ENCODE measurements at regions not wholly inside any gene's neighbourhood (a gene's known extent, or its start where the extent isn't known, plus 50 kb on each side); places are given as distances from the start of the nearest gene placed in this dataset.

DNA sequence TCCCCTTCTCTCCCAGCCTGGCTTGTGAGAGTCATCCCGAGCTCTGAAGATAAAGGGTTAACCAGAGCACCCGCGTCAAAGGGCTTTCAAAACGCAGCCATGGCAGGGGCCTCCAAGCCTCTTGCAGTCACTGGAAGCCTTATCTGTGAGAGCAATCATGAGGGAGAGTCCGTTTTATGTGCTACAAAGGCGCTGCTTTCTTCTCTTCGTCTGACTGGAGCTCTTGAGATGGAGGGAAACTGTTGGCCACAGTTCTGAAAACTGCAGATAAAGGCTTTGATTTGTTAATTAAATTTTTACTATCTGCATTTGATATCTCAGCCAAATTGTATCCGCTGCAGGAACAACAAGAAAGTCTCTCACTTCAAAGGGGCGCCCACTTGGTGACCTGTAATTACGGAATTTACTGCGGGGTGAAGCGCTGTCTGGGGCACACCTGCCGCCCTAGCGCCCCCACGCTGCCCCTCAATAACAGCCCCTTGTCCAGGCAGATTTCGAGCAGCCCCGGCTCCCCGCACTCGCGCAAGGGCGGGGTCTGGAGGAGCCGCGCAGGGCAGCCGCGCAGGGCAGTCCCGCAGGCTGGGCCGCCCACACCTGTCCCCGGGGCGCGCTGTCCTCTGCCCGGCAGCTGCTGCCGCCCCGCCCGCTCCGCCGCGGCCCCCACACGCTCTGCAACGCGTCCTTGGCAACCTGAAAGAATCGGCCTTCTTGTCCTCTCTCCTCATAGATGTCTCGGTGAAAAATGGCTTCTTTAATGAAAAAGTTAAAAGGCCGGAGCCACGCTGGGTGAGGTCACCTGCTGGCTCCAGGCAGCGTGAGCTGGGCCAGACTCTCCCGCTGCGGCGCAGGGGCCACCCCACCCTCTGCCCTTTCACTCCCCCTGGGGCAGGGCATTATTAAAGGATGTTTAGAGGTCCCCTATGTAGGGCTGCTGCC is 217.9 kb downstream of the VAPA start:
- no peak overlapping the region for H3K27ac ChIP-seq (ENCODE audit: low read length)
- H3K9me3 ChIP-seq (ENCODE audit: low read length): no peaks in the 10 kb centered on the region
- H2AFZ ChIP-seq (ENCODE audit: low read depth, low read length): no peak overlapping the region
- no peaks in the 10 kb centered on the region for H3K79me2 ChIP-seq (replicated peaks; ENCODE audit: insufficient read depth, low read length)
- no peaks in the 10 kb centered on the region for H4K20me1 ChIP-seq (ENCODE audit: insufficient read depth)
- peak overlapping the region; percentile 10 for H3K9ac ChIP-seq (ENCODE audit: low read length)
- H3K36me3 ChIP-seq (ENCODE audit: insufficient read depth, low read length): no peaks in the 10 kb centered on the region
- no peaks in the 10 kb centered on the region for H3K9me2 ChIP-seq (ENCODE audit: insufficient read depth, low read length)
- H3K27me3 ChIP-seq (ENCODE audit: insufficient read depth, low read depth, low read length): peaks cover 16% of the 10 kb centered on the region
- H3K4me2 ChIP-seq (ENCODE audit: low read length): no peak overlapping the region
- TF ChIP-seq POLR2AphosphoS5 (IDR thresholded peaks at IDR 0.05) (no peak), TAF1 (IDR thresholded peaks at IDR 0.05; ENCODE audit: low read depth) (no peak), SMC3 (conservative IDR thresholded peaks at IDR 0.05; ENCODE audit: poor library complexity) (no peak), EP300 (conservative IDR thresholded peaks at IDR 0.05; ENCODE audit: poor library complexity, severe bottlenecking) (no peak), EZH2 (IDR thresholded peaks at IDR 0.05; ENCODE audit: borderline replicate concordance, insufficient read depth, low read length, poor library complexity, severe bottlenecking) (no peak), MXI1 (conservative IDR thresholded peaks at IDR 0.05; ENCODE audit: poor library complexity, severe bottlenecking) (no peak), RAD21 (conservative IDR thresholded peaks at IDR 0.05) (no peak)
- TF ChIP-seq, protein P1, sequence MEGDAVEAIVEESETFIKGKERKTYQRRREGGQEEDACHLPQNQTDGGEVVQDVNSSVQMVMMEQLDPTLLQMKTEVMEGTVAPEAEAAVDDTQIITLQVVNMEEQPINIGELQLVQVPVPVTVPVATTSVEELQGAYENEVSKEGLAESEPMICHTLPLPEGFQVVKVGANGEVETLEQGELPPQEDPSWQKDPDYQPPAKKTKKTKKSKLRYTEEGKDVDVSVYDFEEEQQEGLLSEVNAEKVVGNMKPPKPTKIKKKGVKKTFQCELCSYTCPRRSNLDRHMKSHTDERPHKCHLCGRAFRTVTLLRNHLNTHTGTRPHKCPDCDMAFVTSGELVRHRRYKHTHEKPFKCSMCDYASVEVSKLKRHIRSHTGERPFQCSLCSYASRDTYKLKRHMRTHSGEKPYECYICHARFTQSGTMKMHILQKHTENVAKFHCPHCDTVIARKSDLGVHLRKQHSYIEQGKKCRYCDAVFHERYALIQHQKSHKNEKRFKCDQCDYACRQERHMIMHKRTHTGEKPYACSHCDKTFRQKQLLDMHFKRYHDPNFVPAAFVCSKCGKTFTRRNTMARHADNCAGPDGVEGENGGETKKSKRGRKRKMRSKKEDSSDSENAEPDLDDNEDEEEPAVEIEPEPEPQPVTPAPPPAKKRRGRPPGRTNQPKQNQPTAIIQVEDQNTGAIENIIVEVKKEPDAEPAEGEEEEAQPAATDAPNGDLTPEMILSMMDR (IDR thresholded peaks at IDR 0.05; ENCODE audit: poor library complexity, severe bottlenecking): no peak
- TF ChIP-seq, protein P2, sequence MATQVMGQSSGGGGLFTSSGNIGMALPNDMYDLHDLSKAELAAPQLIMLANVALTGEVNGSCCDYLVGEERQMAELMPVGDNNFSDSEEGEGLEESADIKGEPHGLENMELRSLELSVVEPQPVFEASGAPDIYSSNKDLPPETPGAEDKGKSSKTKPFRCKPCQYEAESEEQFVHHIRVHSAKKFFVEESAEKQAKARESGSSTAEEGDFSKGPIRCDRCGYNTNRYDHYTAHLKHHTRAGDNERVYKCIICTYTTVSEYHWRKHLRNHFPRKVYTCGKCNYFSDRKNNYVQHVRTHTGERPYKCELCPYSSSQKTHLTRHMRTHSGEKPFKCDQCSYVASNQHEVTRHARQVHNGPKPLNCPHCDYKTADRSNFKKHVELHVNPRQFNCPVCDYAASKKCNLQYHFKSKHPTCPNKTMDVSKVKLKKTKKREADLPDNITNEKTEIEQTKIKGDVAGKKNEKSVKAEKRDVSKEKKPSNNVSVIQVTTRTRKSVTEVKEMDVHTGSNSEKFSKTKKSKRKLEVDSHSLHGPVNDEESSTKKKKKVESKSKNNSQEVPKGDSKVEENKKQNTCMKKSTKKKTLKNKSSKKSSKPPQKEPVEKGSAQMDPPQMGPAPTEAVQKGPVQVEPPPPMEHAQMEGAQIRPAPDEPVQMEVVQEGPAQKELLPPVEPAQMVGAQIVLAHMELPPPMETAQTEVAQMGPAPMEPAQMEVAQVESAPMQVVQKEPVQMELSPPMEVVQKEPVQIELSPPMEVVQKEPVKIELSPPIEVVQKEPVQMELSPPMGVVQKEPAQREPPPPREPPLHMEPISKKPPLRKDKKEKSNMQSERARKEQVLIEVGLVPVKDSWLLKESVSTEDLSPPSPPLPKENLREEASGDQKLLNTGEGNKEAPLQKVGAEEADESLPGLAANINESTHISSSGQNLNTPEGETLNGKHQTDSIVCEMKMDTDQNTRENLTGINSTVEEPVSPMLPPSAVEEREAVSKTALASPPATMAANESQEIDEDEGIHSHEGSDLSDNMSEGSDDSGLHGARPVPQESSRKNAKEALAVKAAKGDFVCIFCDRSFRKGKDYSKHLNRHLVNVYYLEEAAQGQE (IDR thresholded peaks at IDR 0.05; ENCODE audit: borderline replicate concordance): no peak
- H3F3A ChIP-seq (ENCODE audit: insufficient read depth, low read length, poor library complexity, severe bottlenecking): no peaks in the 10 kb centered on the region
- H3K4me3 ChIP-seq (ENCODE audit: low read length): peak overlapping the region; percentile 56

- Histone ChIP-seq H4K20me1 (ENCODE audit: insufficient read depth) (no peaks in the 10 kb centered on the region), H3K79me2 (replicated peaks; ENCODE audit: insufficient read depth, low read length) (no peaks in the 10 kb centered on the region), H3F3A (ENCODE audit: insufficient read depth, low read length, poor library complexity, severe bottlenecking) (no peaks in the 10 kb centered on the region), H3K27me3 (ENCODE audit: insufficient read depth, low read depth, low read length) (peaks cover 16% of the 10 kb centered on the region), H3K27ac (ENCODE audit: low read length) (no peak overlapping the region), H2AFZ (ENCODE audit: low read depth, low read length) (no peak overlapping the region), H3K4me2 (ENCODE audit: low read length) (no peak overlapping the region), H3K9me3 (ENCODE audit: low read length) (no peaks in the 10 kb centered on the region), H3K9me2 (ENCODE audit: insufficient read depth, low read length) (no peaks in the 10 kb centered on the region), H3K36me3 (ENCODE audit: insufficient read depth, low read length) (no peaks in the 10 kb centered on the region), H3K9ac (ENCODE audit: low read length) (no peak overlapping the region), H3K4me3 (ENCODE audit: low read length) (no peak overlapping the region)
- TF ChIP-seq TAF1 (IDR thresholded peaks at IDR 0.05; ENCODE audit: low read depth) (no peak), EP300 (conservative IDR thresholded peaks at IDR 0.05; ENCODE audit: poor library complexity, severe bottlenecking) (no peak), SMC3 (conservative IDR thresholded peaks at IDR 0.05; ENCODE audit: poor library complexity) (no peak)
Observed at GRCh38 chr18:10133516-10133915, 219.7 kb downstream of the VAPA start.
